ENCODE measurements at regions not wholly inside any gene's neighbourhood (a gene's known extent, or its start where the extent isn't known, plus 50 kb on each side); places are given as distances from the start of the nearest gene placed in this dataset.

GRCh38 chr4:104890598-104891275 is 255.9 kb upstream of the TET2 start:
- TF ChIP-seq EZH2phosphoT487 (IDR thresholded peaks at IDR 0.05; ENCODE audit: borderline replicate concordance), result no peak
- TF ChIP-seq, protein P1, sequence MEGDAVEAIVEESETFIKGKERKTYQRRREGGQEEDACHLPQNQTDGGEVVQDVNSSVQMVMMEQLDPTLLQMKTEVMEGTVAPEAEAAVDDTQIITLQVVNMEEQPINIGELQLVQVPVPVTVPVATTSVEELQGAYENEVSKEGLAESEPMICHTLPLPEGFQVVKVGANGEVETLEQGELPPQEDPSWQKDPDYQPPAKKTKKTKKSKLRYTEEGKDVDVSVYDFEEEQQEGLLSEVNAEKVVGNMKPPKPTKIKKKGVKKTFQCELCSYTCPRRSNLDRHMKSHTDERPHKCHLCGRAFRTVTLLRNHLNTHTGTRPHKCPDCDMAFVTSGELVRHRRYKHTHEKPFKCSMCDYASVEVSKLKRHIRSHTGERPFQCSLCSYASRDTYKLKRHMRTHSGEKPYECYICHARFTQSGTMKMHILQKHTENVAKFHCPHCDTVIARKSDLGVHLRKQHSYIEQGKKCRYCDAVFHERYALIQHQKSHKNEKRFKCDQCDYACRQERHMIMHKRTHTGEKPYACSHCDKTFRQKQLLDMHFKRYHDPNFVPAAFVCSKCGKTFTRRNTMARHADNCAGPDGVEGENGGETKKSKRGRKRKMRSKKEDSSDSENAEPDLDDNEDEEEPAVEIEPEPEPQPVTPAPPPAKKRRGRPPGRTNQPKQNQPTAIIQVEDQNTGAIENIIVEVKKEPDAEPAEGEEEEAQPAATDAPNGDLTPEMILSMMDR (conservative IDR thresholded peaks at IDR 0.05; ENCODE audit: low read length), result no peak

All from Loucy (cell line).